ENCODE measurements at regions not wholly inside any gene's neighbourhood (a gene's known extent, or its start where the extent isn't known, plus 50 kb on each side); places are given as distances from the start of the nearest gene placed in this dataset.

DNA sequence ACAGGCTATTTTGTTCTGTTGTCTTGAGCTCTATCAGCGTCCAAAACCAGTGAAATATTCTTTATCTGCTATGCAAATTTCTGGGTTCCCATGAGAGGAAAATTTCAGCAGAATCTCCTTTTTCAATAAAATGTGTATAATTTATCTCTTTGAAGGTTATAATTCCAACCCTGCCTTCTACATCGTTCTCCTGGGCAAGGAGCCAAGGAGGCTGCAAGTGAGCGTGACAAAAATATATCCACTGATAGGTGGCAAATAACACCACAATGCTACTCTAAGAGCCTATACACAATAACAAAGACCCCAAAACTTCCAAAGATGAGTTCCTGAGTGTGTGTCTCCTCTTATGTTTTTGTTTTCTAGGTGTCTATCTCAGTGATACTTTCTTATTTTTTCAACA, 664.7 kb upstream of the SORCS1 start:
- H4K20me1 ChIP-seq (ENCODE audit: insufficient read depth), result no peaks in the 10 kb centered on the region
- no peak for DNase-seq
- no peaks in the 10 kb centered on the region for H3F3A ChIP-seq (ENCODE audit: insufficient read depth, low read depth)
- no TSS peak for BruUV-seq (replicated peaks)
- no peak overlapping the region for H3K4me3 ChIP-seq
- H3K27me3 ChIP-seq (ENCODE audit: insufficient read depth, low read depth), result no peaks in the 10 kb centered on the region
- no peaks in the 10 kb centered on the region for H3K9me2 ChIP-seq (ENCODE audit: insufficient read depth)
- ChIA-PET POLR2A (ENCODE audit: unreplicated experiment) (no interaction called here), CTCF (no interaction called here)
- H3K4me1 ChIP-seq (replicated peaks; ENCODE audit: insufficient read depth), result no peaks in the 10 kb centered on the region
- no peak overlapping the region for H2AFZ ChIP-seq
- H3K4me2 ChIP-seq, result no peak overlapping the region
- H3K36me3 ChIP-seq (ENCODE audit: low read depth), result no peaks in the 10 kb centered on the region
- no peaks in the 10 kb centered on the region for H3K79me2 ChIP-seq (ENCODE audit: low read depth)
- intact Hi-C loops (cut with micrococcal nuclease; ENCODE audit: unreplicated experiment), result no loop called here
- TF ChIP-seq EZH2 (IDR thresholded peaks at IDR 0.05; ENCODE audit: low read depth), result no peak
- TF ChIP-seq, protein P1, sequence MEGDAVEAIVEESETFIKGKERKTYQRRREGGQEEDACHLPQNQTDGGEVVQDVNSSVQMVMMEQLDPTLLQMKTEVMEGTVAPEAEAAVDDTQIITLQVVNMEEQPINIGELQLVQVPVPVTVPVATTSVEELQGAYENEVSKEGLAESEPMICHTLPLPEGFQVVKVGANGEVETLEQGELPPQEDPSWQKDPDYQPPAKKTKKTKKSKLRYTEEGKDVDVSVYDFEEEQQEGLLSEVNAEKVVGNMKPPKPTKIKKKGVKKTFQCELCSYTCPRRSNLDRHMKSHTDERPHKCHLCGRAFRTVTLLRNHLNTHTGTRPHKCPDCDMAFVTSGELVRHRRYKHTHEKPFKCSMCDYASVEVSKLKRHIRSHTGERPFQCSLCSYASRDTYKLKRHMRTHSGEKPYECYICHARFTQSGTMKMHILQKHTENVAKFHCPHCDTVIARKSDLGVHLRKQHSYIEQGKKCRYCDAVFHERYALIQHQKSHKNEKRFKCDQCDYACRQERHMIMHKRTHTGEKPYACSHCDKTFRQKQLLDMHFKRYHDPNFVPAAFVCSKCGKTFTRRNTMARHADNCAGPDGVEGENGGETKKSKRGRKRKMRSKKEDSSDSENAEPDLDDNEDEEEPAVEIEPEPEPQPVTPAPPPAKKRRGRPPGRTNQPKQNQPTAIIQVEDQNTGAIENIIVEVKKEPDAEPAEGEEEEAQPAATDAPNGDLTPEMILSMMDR (conservative IDR thresholded peaks at IDR 0.05), result no peak
- no peak overlapping the region for H3K27ac ChIP-seq
- H3K9me3 ChIP-seq (ENCODE audit: insufficient read depth, low read depth), result no peaks in the 10 kb centered on the region

DNA sequence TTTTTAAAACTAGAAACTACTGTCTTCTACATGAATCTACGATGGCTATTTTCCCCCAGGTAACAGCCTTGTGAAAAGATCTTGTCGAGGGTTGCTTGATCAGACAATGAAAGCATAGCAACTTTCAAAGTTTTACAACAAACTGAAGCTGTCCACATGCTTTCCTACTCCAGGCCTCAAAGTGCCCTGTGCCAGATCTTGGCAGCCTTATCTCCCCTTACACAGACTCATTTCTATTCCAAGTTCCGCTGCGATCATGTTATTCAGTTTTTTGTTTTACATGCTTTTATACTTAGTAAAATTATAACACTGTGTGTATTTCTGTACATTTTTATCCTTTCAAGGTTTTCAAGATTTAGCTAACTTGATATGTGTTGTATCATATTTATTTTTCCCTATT, 661.7 kb upstream of the SORCS1 start:
- ChIA-PET CTCF (no interaction called here), POLR2A (ENCODE audit: unreplicated experiment) (no interaction called here)
- H3F3A ChIP-seq (ENCODE audit: insufficient read depth, low read depth), result no peaks in the 10 kb centered on the region
- H3K9me2 ChIP-seq (ENCODE audit: insufficient read depth), result no peaks in the 10 kb centered on the region
- no peak overlapping the region for H3K4me3 ChIP-seq
- no TSS peak for BruUV-seq (replicated peaks)
- intact Hi-C loops (cut with micrococcal nuclease; ENCODE audit: unreplicated experiment), result no loop called here
- H3K4me2 ChIP-seq, result no peak overlapping the region
- H3K27me3 ChIP-seq (ENCODE audit: insufficient read depth, low read depth), result no peaks in the 10 kb centered on the region
- H3K79me2 ChIP-seq (ENCODE audit: low read depth), result no peaks in the 10 kb centered on the region
- no peaks in the 10 kb centered on the region for H3K36me3 ChIP-seq (ENCODE audit: low read depth)
- no peak overlapping the region for H2AFZ ChIP-seq
- DNase-seq, result no peak
- no peak for TF ChIP-seq EZH2 (IDR thresholded peaks at IDR 0.05; ENCODE audit: low read depth)
- TF ChIP-seq, protein P1 (conservative IDR thresholded peaks at IDR 0.05), result no peak
- no peaks in the 10 kb centered on the region for H3K4me1 ChIP-seq (replicated peaks; ENCODE audit: insufficient read depth)
- no peaks in the 10 kb centered on the region for H3K9me3 ChIP-seq (ENCODE audit: insufficient read depth, low read depth)
- no peak overlapping the region for H3K27ac ChIP-seq
- H4K20me1 ChIP-seq (ENCODE audit: insufficient read depth), result no peaks in the 10 kb centered on the region

DNA sequence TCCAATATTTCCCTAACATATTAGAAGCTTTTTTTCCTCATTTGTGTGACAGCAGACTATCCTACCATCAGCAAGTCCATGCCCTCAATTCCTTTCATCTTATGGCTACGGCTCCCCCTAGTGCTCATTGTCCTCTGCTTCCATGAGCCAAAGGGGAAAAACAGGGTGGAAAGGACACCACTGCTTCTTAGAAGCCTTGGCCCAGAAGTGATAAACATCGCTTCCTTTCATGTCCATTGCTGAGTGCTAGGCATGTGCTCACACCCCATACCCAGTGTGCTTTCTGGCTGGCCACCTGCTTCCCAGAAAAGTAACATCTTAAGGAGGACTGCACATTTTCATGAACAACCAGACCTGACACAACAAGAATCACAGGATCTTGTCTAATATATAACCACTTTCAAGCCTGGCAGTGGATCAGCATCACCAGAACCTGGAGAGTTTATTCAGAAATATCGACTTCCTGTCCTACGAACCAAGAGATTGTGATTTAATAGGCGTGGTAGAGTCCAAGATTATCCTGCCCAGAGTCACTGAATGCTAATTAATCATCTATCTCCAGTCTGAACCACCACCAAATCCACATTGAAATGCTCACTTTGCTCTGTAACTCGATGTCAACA, 650.5 kb upstream of the SORCS1 start:
- Histone ChIP-seq H4K20me1 (ENCODE audit: insufficient read depth) (no peaks in the 10 kb centered on the region), H3K9me2 (ENCODE audit: insufficient read depth) (no peaks in the 10 kb centered on the region), H3K9me3 (ENCODE audit: insufficient read depth, low read depth) (no peaks in the 10 kb centered on the region), H3F3A (ENCODE audit: insufficient read depth, low read depth) (no peaks in the 10 kb centered on the region), H3K36me3 (ENCODE audit: low read depth) (no peaks in the 10 kb centered on the region), H2AFZ (no peak overlapping the region), H3K4me3 (no peak overlapping the region), H3K27ac (no peak overlapping the region), H3K79me2 (ENCODE audit: low read depth) (no peaks in the 10 kb centered on the region), H3K27me3 (ENCODE audit: insufficient read depth, low read depth) (no peaks in the 10 kb centered on the region), H3K4me1 (replicated peaks; ENCODE audit: insufficient read depth) (no peaks in the 10 kb centered on the region), H3K4me2 (no peak overlapping the region)
- ChIA-PET CTCF (no interaction called here), POLR2A (ENCODE audit: unreplicated experiment) (no interaction called here)
- DNase-seq, result no peak
- BruUV-seq (replicated peaks), result no TSS peak
- no peak for TF ChIP-seq EZH2 (IDR thresholded peaks at IDR 0.05; ENCODE audit: low read depth)
- TF ChIP-seq, protein P1 (conservative IDR thresholded peaks at IDR 0.05), result peak; percentile 57
- intact Hi-C loops (cut with micrococcal nuclease; ENCODE audit: unreplicated experiment), result loop anchor here (10.0 kb wide), 1 partner anchor 1110 kb away; no protein-coding TSS in a partner anchor

Measured in PC-9 (cell line).